DND-41 (cell line): ENCODE measurements at regions not wholly inside any gene's neighbourhood (a gene's known extent, or its start where the extent isn't known, plus 50 kb on each side); places are given as distances from the start of the nearest gene placed in this dataset.

ENCODE experiments used
- ATAC-seq: fragments of 200-7000 bp; cut with Tn5 transposase; 3 replicates; pipeline ENCODE4 v1.9.1; 2021; ENCODE audit warnings: low read depth; ENCODE audit not compliant: insufficient read depth
- DNase-seq: peaks from one replicate; pipeline ENCODE4 v3.0.0-alpha.2; 2020
- H2AFZ ChIP-seq: 2 replicates; pipeline ENCODE4 v1.6.0; 2012; ENCODE audit warnings: low read depth, low read length
- H3K27ac ChIP-seq: 2 replicates; pipeline ENCODE4 v1.5.1; 2012; ENCODE audit warnings: low read length, inconsistent platforms
- H3K27me3 ChIP-seq: fragments of 200-600 bp; sonication (generic); 2 replicates; pipeline ENCODE4 v1.6.0; 2012; ENCODE audit warnings: low read length, mild to moderate bottlenecking, inconsistent platforms; ENCODE audit not compliant: insufficient read depth, poor library complexity
- H3K36me3 ChIP-seq: 2 replicates; pipeline ENCODE4 v1.5.1; 2012; ENCODE audit warnings: low read length, inconsistent platforms; ENCODE audit not compliant: insufficient read depth
- H3K4me1 ChIP-seq: 2 replicates; pipeline ENCODE4 v1.5.1; 2012; ENCODE audit warnings: mild to moderate bottlenecking, low read length; ENCODE audit not compliant: insufficient read depth
- H3K4me2 ChIP-seq: 2 replicates; pipeline ENCODE4 v1.6.0; 2012; ENCODE audit warnings: mild to moderate bottlenecking, moderate library complexity, low read length, inconsistent platforms; ENCODE audit not compliant: insufficient read depth
- H3K4me3 ChIP-seq, 2 experiments: fragments of 200-600 bp in 1 of 2; shearing (Covaris generic) in 1 of 2; 2 replicates each; pipeline ENCODE4 v1.5.1; 2012 to 2016; ENCODE audit warnings: inconsistent platforms in 2 of 2, low read length in 2 of 2, mild to moderate bottlenecking in 2 of 2, low read depth in 1 of 2, moderate library complexity in 1 of 2
- H3K79me2 ChIP-seq: 2 replicates; pipeline ENCODE4 v1.6.0; 2012; ENCODE audit warnings: low read length, inconsistent platforms; ENCODE audit not compliant: insufficient read depth
- H3K9ac ChIP-seq: 2 replicates; pipeline ENCODE4 v1.6.0; 2012; ENCODE audit warnings: low read depth, mild to moderate bottlenecking, inconsistent platforms, low read length, moderate library complexity
- H3K9me3 ChIP-seq: 2 replicates; pipeline ENCODE4 v1.5.1; 2012; ENCODE audit warnings: low read length, moderate library complexity, mild to moderate bottlenecking, inconsistent platforms; ENCODE audit not compliant: insufficient read depth, severe bottlenecking
- H4K20me1 ChIP-seq: 2 replicates; pipeline ENCODE4 v1.6.0; 2012; ENCODE audit warnings: low read length; ENCODE audit not compliant: insufficient read depth
- EZH2 ChIP-seq: IDR thresholded peaks from 3 replicates; pipeline ENCODE4 v1.6.1; 2012; ENCODE audit warnings: borderline replicate concordance, low read depth, mild to moderate bottlenecking, moderate library complexity, low read length, inconsistent platforms; ENCODE audit not compliant: severe bottlenecking
- TF ChIP-seq, protein P1 (sequence below): IDR thresholded peaks from 2 replicates; pipeline ENCODE4 v1.5.1; 2012; ENCODE audit warnings: borderline replicate concordance, low read length, moderate library complexity, mild to moderate bottlenecking; ENCODE audit not compliant: poor library complexity, severe bottlenecking; ENCODE audit errors: extremely low read depth

- Histone ChIP-seq H3K4me2 (no peak overlapping the region), H3K9me3 (no peaks in the 10 kb centered on the region), H4K20me1 (no peaks in the 10 kb centered on the region), H3K27ac (no peak overlapping the region), H3K27me3 (no peaks in the 10 kb centered on the region), H3K9ac (no peak overlapping the region), H2AFZ (no peak overlapping the region), H3K4me3 (no peak overlapping the region), H3K36me3 (no peaks in the 10 kb centered on the region), H3K4me1 (no peaks in the 10 kb centered on the region), H3K79me2 (no peaks in the 10 kb centered on the region)
- DNase-seq, result no peak
- TF ChIP-seq, protein P1, sequence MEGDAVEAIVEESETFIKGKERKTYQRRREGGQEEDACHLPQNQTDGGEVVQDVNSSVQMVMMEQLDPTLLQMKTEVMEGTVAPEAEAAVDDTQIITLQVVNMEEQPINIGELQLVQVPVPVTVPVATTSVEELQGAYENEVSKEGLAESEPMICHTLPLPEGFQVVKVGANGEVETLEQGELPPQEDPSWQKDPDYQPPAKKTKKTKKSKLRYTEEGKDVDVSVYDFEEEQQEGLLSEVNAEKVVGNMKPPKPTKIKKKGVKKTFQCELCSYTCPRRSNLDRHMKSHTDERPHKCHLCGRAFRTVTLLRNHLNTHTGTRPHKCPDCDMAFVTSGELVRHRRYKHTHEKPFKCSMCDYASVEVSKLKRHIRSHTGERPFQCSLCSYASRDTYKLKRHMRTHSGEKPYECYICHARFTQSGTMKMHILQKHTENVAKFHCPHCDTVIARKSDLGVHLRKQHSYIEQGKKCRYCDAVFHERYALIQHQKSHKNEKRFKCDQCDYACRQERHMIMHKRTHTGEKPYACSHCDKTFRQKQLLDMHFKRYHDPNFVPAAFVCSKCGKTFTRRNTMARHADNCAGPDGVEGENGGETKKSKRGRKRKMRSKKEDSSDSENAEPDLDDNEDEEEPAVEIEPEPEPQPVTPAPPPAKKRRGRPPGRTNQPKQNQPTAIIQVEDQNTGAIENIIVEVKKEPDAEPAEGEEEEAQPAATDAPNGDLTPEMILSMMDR, result no peak
- TF ChIP-seq EZH2, result no peak
- ATAC-seq, result no peak
Measured at GRCh38 chr9:107586493-107586892, 96.9 kb upstream of the KLF4 start.

DNA sequence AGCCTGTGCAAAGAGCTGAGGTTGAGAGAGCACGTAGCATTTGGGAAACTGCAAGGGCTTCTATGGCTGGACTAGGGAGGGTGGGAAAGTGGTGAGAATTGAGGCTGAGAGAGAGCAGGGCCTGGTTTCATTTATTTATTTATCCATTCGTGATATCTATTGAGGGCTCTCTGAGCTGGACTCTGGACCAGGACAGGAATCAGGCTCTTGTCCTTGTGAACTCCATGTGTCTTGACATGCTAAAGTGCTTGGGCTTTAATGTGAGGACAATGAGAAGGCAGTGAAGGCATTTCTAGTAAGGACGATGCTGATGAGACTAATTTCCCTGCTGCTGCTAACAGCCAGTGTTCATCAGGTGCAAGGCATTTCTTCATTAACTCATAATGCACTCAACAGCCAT lies 95.9 kb upstream of the KLF4 start:
- no peak for TF ChIP-seq EZH2
- TF ChIP-seq, protein P1, result no peak
- Histone ChIP-seq H4K20me1 (no peaks in the 10 kb centered on the region), H3K27ac (no peak overlapping the region), H3K9me3 (no peaks in the 10 kb centered on the region), H3K9ac (no peak overlapping the region), H3K79me2 (no peaks in the 10 kb centered on the region), H3K4me2 (no peak overlapping the region), H2AFZ (no peak overlapping the region), H3K4me1 (no peaks in the 10 kb centered on the region), H3K36me3 (no peaks in the 10 kb centered on the region), H3K27me3 (no peaks in the 10 kb centered on the region), H3K4me3 (no peak overlapping the region)
- no peak for DNase-seq
- ATAC-seq, result no peak

DNA sequence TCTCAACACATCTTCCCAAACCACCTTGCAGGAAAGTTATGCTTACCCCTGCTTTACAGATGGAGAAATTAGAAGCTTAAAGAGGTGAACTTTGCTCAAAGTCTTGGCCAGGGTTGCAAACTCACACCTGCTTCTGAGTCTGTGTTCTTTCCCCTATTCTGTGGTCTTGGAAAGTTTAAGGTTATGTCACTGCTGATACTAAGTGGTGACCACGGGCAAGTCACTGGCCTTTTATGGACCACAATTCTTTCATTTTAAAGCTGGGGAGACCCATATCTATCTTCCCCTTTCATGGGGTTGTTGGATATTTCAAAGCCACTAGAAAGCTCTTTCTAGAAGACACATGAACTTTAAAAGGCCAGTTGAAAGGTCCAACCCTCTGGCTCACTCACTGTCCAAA lies 95.4 kb upstream of the KLF4 start:
- H3K27me3 ChIP-seq, result no peaks in the 10 kb centered on the region
- H3K79me2 ChIP-seq, result no peaks in the 10 kb centered on the region
- H3K9ac ChIP-seq, result no peak overlapping the region
- H3K4me2 ChIP-seq, result no peak overlapping the region
- H3K4me1 ChIP-seq, result no peaks in the 10 kb centered on the region
- no peak overlapping the region for H3K4me3 ChIP-seq
- H3K27ac ChIP-seq, result no peak overlapping the region
- H3K36me3 ChIP-seq, result no peaks in the 10 kb centered on the region
- no peaks in the 10 kb centered on the region for H4K20me1 ChIP-seq
- DNase-seq (no peak), ATAC-seq (no peak)
- no peaks in the 10 kb centered on the region for H3K9me3 ChIP-seq
- TF ChIP-seq, protein P1, result no peak
- no peak for TF ChIP-seq EZH2
- H2AFZ ChIP-seq, result no peak overlapping the region

DNA sequence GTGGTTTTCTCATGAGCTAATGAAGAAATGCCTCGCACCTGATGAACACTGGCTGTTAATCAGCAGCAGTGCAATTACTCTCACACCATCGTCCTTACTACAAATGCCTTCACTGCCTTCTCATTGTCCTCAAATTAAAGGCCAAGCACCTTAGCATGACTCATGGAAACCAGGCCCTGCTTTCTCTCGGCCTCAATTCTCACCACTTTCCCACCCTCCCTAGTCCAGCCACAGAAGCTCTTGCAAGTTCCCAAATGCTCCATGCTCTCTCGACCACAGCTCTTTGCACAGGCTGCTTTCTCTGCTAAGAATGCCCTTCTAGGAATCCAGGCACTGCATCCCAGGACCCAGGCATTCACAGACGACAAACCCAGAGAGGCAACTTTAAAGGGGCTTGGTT lies 94.6 kb upstream of the KLF4 start:
- no peaks in the 10 kb centered on the region for H3K4me1 ChIP-seq
- no peak overlapping the region for H3K4me2 ChIP-seq
- no peak for ATAC-seq
- no peaks in the 10 kb centered on the region for H3K27me3 ChIP-seq
- no peak overlapping the region for H2AFZ ChIP-seq
- no peaks in the 10 kb centered on the region for H4K20me1 ChIP-seq
- H3K9me3 ChIP-seq, result no peaks in the 10 kb centered on the region
- no peak overlapping the region for H3K9ac ChIP-seq
- no peak overlapping the region for H3K4me3 ChIP-seq
- no peak for DNase-seq
- H3K27ac ChIP-seq, result no peak overlapping the region
- TF ChIP-seq EZH2, result no peak
- TF ChIP-seq, protein P1, result no peak
- H3K36me3 ChIP-seq, result no peaks in the 10 kb centered on the region
- H3K79me2 ChIP-seq, result no peaks in the 10 kb centered on the region
